HCT116 (cell line): ENCODE measurements at regions not wholly inside any gene's neighbourhood (a gene's known extent, or its start where the extent isn't known, plus 50 kb on each side); places are given as distances from the start of the nearest gene placed in this dataset.

Source experiments
- ATAC-seq: fragments of 200-7000 bp; cut with Tn5 transposase; 2 replicates; pipeline ENCODE4 v1.9.1; 2020; ENCODE audit warnings: mild to moderate bottlenecking, moderate library complexity
- BruUV-seq: library from RNA; stranded (reverse); fragments of 400-500 nt; replicated peaks from 2 replicates; lab custom pipeline; 2021; lab: Mats Ljungman, UMichigan
- CTCF ChIA-PET: fragments of 300-600 bp; sonication (Branson Sonifier 250); formaldehyde crosslinking; loops from one replicate; lab custom pipeline; 2021; ENCODE audit warnings: antibody characterized with exemption; lab: Charles Lee
- POLR2A ChIA-PET: fragments of 300-600, 350-600 bp; sonication (Branson Sonifier 250); formaldehyde crosslinking; loops from one replicate; lab custom pipeline; 2021; ENCODE audit warnings: antibody characterized with exemption; lab: Charles Lee
- RAD21 ChIA-PET, 2 experiments: fragments of 300-600 bp; sonication (Branson Sonifier 250); formaldehyde crosslinking; loops; one replicate each; lab custom pipeline; 2023; ENCODE audit warnings: low total read pairs in 2 of 2; ENCODE audit not compliant: uncharacterized antibody in 2 of 2, unreplicated experiment in 2 of 2, low non-redundant PET in 1 of 2; lab: Charles Lee
- DNase-seq: peaks from one replicate; pipeline ENCODE4 v3.0.0-alpha.2; 2010; ENCODE audit warnings: low read depth, low spot score
- H2AFZ ChIP-seq: fragments of 200-600 bp; shearing (Covaris generic), sonication (generic); 2 replicates; pipeline ENCODE4 v1.6.1; 2017; ENCODE audit warnings: low read depth, mixed run types, mixed read lengths, antibody characterized with exemption, low read length; ENCODE audit not compliant: poor library complexity, severe bottlenecking
- H3K27ac ChIP-seq: 2 replicates; pipeline ENCODE4 v1.5.1; 2012; ENCODE audit warnings: low read depth, low read length
- H3K27me3 ChIP-seq: fragments of 200-600 bp; sonication (generic); 2 replicates; pipeline ENCODE4 v1.6.1; 2016; ENCODE audit warnings: mixed run types, low read length, mixed read lengths; ENCODE audit not compliant: insufficient read depth
- H3K36me3 ChIP-seq, 2 experiments: fragments of 200-500 bp in 1 of 2; fragments of 200-600 bp in 1 of 2; sonication (Bioruptor generic) in 1 of 2; sonication (generic) in 1 of 2; 2 replicates each; pipeline versions ENCODE4 v1.5.1 to v1.6.1; 2014 to 2016; ENCODE audit warnings: low read length in 2 of 2, inconsistent platforms in 1 of 2, mixed read lengths in 1 of 2, mixed run types in 1 of 2; ENCODE audit not compliant: insufficient read depth in 2 of 2, control insufficient read depth in 1 of 2
- H3K4me1 ChIP-seq, 2 experiments: fragments of 200-600 bp in 1 of 2; sonication (generic) in 1 of 2; 2 replicates each; pipeline versions ENCODE4 v1.5.1 to v1.6.1; 2012 to 2017; ENCODE audit warnings: low read length in 2 of 2, inconsistent platforms in 1 of 2, mild to moderate bottlenecking in 1 of 2, mixed read lengths in 1 of 2, mixed run types in 1 of 2, moderate library complexity in 1 of 2; ENCODE audit not compliant: insufficient read depth in 2 of 2, control insufficient read depth in 1 of 2
- H3K4me2 ChIP-seq: fragments of 200-600 bp; sonication (generic); 2 replicates; pipeline ENCODE4 v1.6.1; 2017; ENCODE audit warnings: mixed run types, low read length, mixed read lengths
- H3K4me3 ChIP-seq, 2 experiments: fragments of 200-600 bp in 1 of 2; sonication (generic) in 1 of 2; replicated peaks in 1 of 2; 2 replicates each; pipeline ENCODE4 v1.5.1; 2011 to 2016; ENCODE audit warnings: low read length in 2 of 2, control low read depth in 1 of 2, low read depth in 1 of 2, mild to moderate bottlenecking in 1 of 2, mixed read lengths in 1 of 2, mixed run types in 1 of 2
- H3K79me2 ChIP-seq: fragments of 200-600 bp; sonication (generic); 2 replicates; pipeline ENCODE4 v1.6.1; 2017; ENCODE audit warnings: mild to moderate bottlenecking, mixed run types, low read length, moderate library complexity, mixed read lengths; ENCODE audit not compliant: insufficient read depth
- H3K9ac ChIP-seq: fragments of 200-600 bp; sonication (generic); 2 replicates; pipeline ENCODE4 v1.6.1; 2016; ENCODE audit warnings: low read length, mixed read lengths
- H3K9me2 ChIP-seq: fragments of 200-600 bp; sonication (generic), shearing (Covaris generic); 2 replicates; pipeline ENCODE4 v1.6.1; 2017; ENCODE audit warnings: mixed run types, mild to moderate bottlenecking, moderate library complexity; ENCODE audit not compliant: insufficient read depth
- H3K9me3 ChIP-seq, 2 experiments: fragments of 200-500 bp in 1 of 2; fragments of 200-600 bp in 1 of 2; sonication (Bioruptor generic) in 1 of 2; sonication (generic) in 1 of 2; 2 replicates each; pipeline ENCODE4 v1.6.1; 2014 to 2017; ENCODE audit warnings: low read length in 2 of 2, mixed read lengths in 2 of 2, inconsistent platforms in 1 of 2, low read depth in 1 of 2, mild to moderate bottlenecking in 1 of 2, mixed run types in 1 of 2, moderate library complexity in 1 of 2; ENCODE audit not compliant: control insufficient read depth in 1 of 2, insufficient read depth in 1 of 2
- H4K20me1 ChIP-seq: fragments of 200-600 bp; sonication (generic), shearing (Covaris generic); 2 replicates; pipeline ENCODE4 v1.6.1; 2017; ENCODE audit warnings: mixed run types, mild to moderate bottlenecking, moderate library complexity; ENCODE audit not compliant: insufficient read depth
- EGR1 ChIP-seq: IDR thresholded peaks from 2 replicates; pipeline ENCODE4 v1.6.1; 2012; ENCODE audit warnings: low read depth
- POLR2A ChIP-seq: IDR thresholded peaks from 2 replicates; pipeline ENCODE4 v1.7.0; 2011; ENCODE audit warnings: borderline replicate concordance; ENCODE audit not compliant: insufficient read depth, insufficient read length; ENCODE audit errors: extremely low read depth
- SP1 ChIP-seq: IDR thresholded peaks from 2 replicates; pipeline ENCODE4 v1.6.1; 2012; ENCODE audit warnings: low read depth
- ZFX ChIP-seq: fragments of 450-650 bp; IDR thresholded peaks from 2 replicates; pipeline ENCODE4 v1.6.1; 2017
- intact Hi-C: fragments of 100-400 bp; cut with micrococcal nuclease; formaldehyde crosslinking; loops from 2 replicates; pipeline ENCODE4 v1.10.0; 2022
- TF ChIP-seq, protein P1 (sequence below): IDR thresholded peaks from 2 replicates; pipeline ENCODE4 v1.6.1; 2012
- TF ChIP-seq, protein P2 (sequence below): IDR thresholded peaks from 2 replicates; pipeline ENCODE4 v1.6.1; 2012; ENCODE audit warnings: low read depth

DNA sequence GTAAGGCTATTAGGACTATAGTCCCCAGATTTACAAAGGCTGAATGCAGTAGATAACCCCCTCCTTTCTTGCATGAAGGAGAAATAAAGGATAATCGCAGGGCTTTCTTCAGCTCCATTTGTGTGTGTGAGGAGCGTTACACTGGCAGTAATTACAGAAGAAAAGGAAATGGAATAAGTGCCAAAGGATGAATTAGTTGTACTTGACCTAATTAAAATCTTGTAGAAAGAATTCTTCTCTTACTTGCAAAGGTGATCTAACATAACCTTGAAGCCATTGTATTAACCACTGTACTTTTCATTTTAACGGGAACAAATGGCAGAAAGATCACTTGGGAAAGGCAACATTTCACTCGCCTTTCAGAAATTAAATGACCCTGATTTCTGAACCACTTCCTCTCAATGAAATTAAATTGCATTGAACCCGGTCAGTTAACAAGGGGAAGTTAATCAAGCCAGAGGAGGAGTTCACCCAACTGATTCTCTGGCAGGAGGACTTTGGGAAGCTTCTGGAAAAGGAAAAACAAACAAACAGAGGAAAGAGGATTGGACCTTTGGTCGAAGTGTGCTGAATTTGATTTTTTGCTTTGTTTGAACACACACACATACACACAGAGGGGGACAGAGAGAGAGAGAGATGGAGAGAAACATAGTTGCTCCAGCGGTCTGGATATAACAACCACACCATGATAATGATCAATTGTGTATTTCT is 90.6 kb downstream of the GP2 start:
- ChIA-PET POLR2A (no interaction called here), RAD21 (no interaction called here), CTCF (no interaction called here)
- no TSS peak for BruUV-seq
- Histone ChIP-seq H3K4me1 (no peaks in the 10 kb centered on the region), H3K4me2 (no peak overlapping the region), H4K20me1 (no peaks in the 10 kb centered on the region), H3K9me2 (no peaks in the 10 kb centered on the region), H3K36me3 (no peaks in the 10 kb centered on the region), H3K9ac (no peak overlapping the region), H2AFZ (no peak overlapping the region), H3K4me3 (no peak overlapping the region), H3K9me3 (no peaks in the 10 kb centered on the region), H3K79me2 (no peaks in the 10 kb centered on the region), H3K27me3 (peaks cover 45% of the 10 kb centered on the region), H3K27ac (no peak overlapping the region)
- TF ChIP-seq SP1 (no peak), EGR1 (no peak), ZFX (no peak), POLR2A (no peak)
- TF ChIP-seq, protein P1, sequence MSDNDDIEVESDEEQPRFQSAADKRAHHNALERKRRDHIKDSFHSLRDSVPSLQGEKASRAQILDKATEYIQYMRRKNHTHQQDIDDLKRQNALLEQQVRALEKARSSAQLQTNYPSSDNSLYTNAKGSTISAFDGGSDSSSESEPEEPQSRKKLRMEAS, result no peak
- TF ChIP-seq, protein P2, sequence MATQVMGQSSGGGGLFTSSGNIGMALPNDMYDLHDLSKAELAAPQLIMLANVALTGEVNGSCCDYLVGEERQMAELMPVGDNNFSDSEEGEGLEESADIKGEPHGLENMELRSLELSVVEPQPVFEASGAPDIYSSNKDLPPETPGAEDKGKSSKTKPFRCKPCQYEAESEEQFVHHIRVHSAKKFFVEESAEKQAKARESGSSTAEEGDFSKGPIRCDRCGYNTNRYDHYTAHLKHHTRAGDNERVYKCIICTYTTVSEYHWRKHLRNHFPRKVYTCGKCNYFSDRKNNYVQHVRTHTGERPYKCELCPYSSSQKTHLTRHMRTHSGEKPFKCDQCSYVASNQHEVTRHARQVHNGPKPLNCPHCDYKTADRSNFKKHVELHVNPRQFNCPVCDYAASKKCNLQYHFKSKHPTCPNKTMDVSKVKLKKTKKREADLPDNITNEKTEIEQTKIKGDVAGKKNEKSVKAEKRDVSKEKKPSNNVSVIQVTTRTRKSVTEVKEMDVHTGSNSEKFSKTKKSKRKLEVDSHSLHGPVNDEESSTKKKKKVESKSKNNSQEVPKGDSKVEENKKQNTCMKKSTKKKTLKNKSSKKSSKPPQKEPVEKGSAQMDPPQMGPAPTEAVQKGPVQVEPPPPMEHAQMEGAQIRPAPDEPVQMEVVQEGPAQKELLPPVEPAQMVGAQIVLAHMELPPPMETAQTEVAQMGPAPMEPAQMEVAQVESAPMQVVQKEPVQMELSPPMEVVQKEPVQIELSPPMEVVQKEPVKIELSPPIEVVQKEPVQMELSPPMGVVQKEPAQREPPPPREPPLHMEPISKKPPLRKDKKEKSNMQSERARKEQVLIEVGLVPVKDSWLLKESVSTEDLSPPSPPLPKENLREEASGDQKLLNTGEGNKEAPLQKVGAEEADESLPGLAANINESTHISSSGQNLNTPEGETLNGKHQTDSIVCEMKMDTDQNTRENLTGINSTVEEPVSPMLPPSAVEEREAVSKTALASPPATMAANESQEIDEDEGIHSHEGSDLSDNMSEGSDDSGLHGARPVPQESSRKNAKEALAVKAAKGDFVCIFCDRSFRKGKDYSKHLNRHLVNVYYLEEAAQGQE, result no peak
- intact Hi-C loops, result no loop called here
- no peak for ATAC-seq
- no peak for DNase-seq
